B cell (primary cell): ENCODE measurements at regions not wholly inside any gene's neighbourhood (a gene's known extent, or its start where the extent isn't known, plus 50 kb on each side); places are given as distances from the start of the nearest gene placed in this dataset.

Experiments used
- ATAC-seq: fragments of 200-7000 bp; cut with Tn5 transposase; one replicate; pipeline ENCODE4 v1.10.0; 2021; ENCODE audit warnings: low read depth, mild to moderate bottlenecking, moderate number of reproducible peaks, moderate library complexity
- CTCF ChIA-PET: fragments of 350-600 bp; sonication (Branson Sonifier 250); formaldehyde crosslinking; loops from one replicate; lab custom pipeline; 2021; ENCODE audit warnings: antibody characterized with exemption, inconsistent platforms; lab: Charles Lee
- POLR2A ChIA-PET: fragments of 350-600 bp; sonication (Branson Sonifier 250); formaldehyde crosslinking; loops from one replicate; lab custom pipeline; 2021; ENCODE audit warnings: antibody characterized with exemption; lab: Charles Lee
- DNase-seq: peaks from one replicate; pipeline ENCODE4 v3.0.0; 2013
- H2AFZ ChIP-seq: 2 replicates; pipeline ENCODE4 v1.6.1; 2012; ENCODE audit warnings: mild to moderate bottlenecking, low read depth, low read length; ENCODE audit not compliant: insufficient read depth, poor library complexity, severe bottlenecking
- H3K27ac ChIP-seq, 2 donors: 1 replicate in 1 of 2; 2 replicates in 1 of 2; pipeline ENCODE4 v1.5.1; 2012 to 2013; ENCODE audit warnings: low read length in 2 of 2, mild to moderate bottlenecking in 2 of 2, moderate library complexity in 1 of 2
- H3K27me3 ChIP-seq, 4 experiments: fragments of 200-600 bp in 1 of 4; sonication (generic) in 1 of 4; replicated peaks in 1 of 4; 1 replicate in 2 of 4; 2 replicates in 2 of 4; pipeline versions ENCODE4 v1.6.1 to v1.7.0; 2013 to 2016; ENCODE audit warnings: low read length in 3 of 4, mild to moderate bottlenecking in 2 of 4, mixed read lengths in 1 of 4, moderate library complexity in 1 of 4; ENCODE audit not compliant: insufficient read depth in 4 of 4, control insufficient read depth in 3 of 4; ENCODE audit errors: control extremely low read depth in 1 of 4
- H3K36me3 ChIP-seq, 2 experiments: replicated peaks in 1 of 2; 1 replicate in 1 of 2; 2 replicates in 1 of 2; pipeline versions ENCODE4 v1.6.1 to v1.7.1; 2013; ENCODE audit warnings: low read length in 1 of 2; ENCODE audit not compliant: insufficient read depth in 2 of 2, control insufficient read depth in 1 of 2; ENCODE audit errors: control extremely low read depth in 1 of 2, extremely low read depth in 1 of 2
- H3K4me1 ChIP-seq, 2 donors: fragments of 200-600 bp in 1 of 2; sonication (generic) in 1 of 2; 1 replicate in 1 of 2; 2 replicates in 1 of 2; pipeline versions ENCODE4 v1.5.1 to v1.6.1; 2013 to 2017; ENCODE audit warnings: low read length in 2 of 2; ENCODE audit not compliant: control insufficient read depth in 2 of 2, insufficient read depth in 2 of 2
- H3K4me2 ChIP-seq: replicated peaks from 2 replicates; pipeline ENCODE3; 2012; ENCODE audit warnings: mild to moderate bottlenecking, low read depth, low read length; ENCODE audit not compliant: poor library complexity, severe bottlenecking
- H3K4me3 ChIP-seq, 5 experiments: fragments of 200-600 bp in 1 of 5; sonication (generic) in 1 of 5; 1 replicate in 3 of 5; 2 replicates in 2 of 5; pipeline versions ENCODE4 v1.5.1 to v1.7.0; 2011 to 2016; ENCODE audit warnings: low read length in 4 of 5, mild to moderate bottlenecking in 4 of 5, low read depth in 2 of 5, control low read depth in 1 of 5, moderate library complexity in 1 of 5; ENCODE audit not compliant: insufficient read depth in 1 of 5; ENCODE audit errors: control extremely low read depth in 1 of 5, extremely low read depth in 1 of 5
- H3K79me2 ChIP-seq: fragments of 200-600 bp; sonication (generic); one replicate; pipeline ENCODE4 v1.6.0; 2016; ENCODE audit warnings: low read length; ENCODE audit not compliant: control insufficient read depth, insufficient read depth
- H3K9ac ChIP-seq: fragments of 200-600 bp; sonication (generic); 2 replicates; pipeline ENCODE4 v1.6.1; 2017; ENCODE audit warnings: mild to moderate bottlenecking, low read length, moderate library complexity
- H3K9me3 ChIP-seq, 3 donors: one replicate each; pipeline versions ENCODE4 v1.6.1 to v1.7.1; 2013; ENCODE audit warnings: low read length in 2 of 3; ENCODE audit not compliant: control insufficient read depth in 2 of 3, insufficient read depth in 1 of 3; ENCODE audit errors: control extremely low read depth in 1 of 3
- H4K20me1 ChIP-seq: 2 replicates; pipeline ENCODE4 v1.6.0; 2012; ENCODE audit warnings: mild to moderate bottlenecking, low read length; ENCODE audit not compliant: insufficient read depth, control insufficient read depth, poor library complexity, severe bottlenecking
- H3K27ac Mint-ChIP-seq: one replicate; pipeline ENCODE4 v1.8.0; 2021; ENCODE audit warnings: mixed read lengths
- H3K27me3 Mint-ChIP-seq: one replicate; pipeline ENCODE4 v1.8.0; 2021; ENCODE audit warnings: mixed read lengths
- H3K4me1 Mint-ChIP-seq: one replicate; pipeline ENCODE4 v1.8.0; 2021; ENCODE audit warnings: mixed read lengths
- H3K4me3 Mint-ChIP-seq: one replicate; pipeline ENCODE4 v1.8.0; 2021; ENCODE audit warnings: mixed read lengths
- H3K9me3 Mint-ChIP-seq: one replicate; pipeline ENCODE4 v1.8.0; 2022; ENCODE audit warnings: mixed read lengths; ENCODE audit not compliant: insufficient read depth
- EZH2 ChIP-seq: IDR thresholded peaks from 2 replicates; pipeline ENCODE4 v1.6.1; 2012; ENCODE audit warnings: borderline replicate concordance, low read depth, mild to moderate bottlenecking, moderate library complexity, low read length; ENCODE audit not compliant: insufficient read depth, poor library complexity, severe bottlenecking
- WGBS: methylation state at CpG from one replicate; pipeline ENCODE4 v1.1.5; 2013; ENCODE audit warnings: missing lambda C conversion rate; ENCODE audit not compliant: insufficient coverage; 5-methylcytosine and 5-hydroxymethylcytosine counted together
- intact Hi-C: fragments of 100-400 bp; cut with micrococcal nuclease; formaldehyde crosslinking; loops from one replicate; pipeline ENCODE4 v1.10.0; 2022
- TF ChIP-seq, protein P1 (sequence below): fragments of 200-600 bp; IDR thresholded peaks from one replicate; pipeline ENCODE4 v1.8.0; 2022; ENCODE audit warnings: antibody characterized with exemption, mild to moderate bottlenecking

DNA sequence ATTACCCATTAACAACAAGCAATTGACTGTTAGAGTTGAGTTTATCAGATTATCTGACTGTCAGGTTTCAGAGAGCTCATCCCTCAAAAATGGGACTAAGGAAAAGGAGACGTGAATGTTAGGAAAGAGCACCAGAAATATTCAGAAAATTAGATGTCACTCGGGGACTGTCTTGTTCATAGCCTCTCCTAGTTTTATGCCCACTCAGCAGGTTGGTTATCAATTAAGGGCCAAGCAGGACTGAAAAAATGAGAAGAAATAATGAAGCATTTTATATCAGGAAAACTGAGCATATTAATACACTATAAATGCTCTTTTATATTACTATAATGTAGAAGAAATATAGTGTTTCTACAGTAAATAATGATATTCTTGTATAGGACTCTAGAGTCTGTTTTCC lies 188.1 kb upstream of the NRXN1 start:
- no peaks in the 10 kb centered on the region for H3K27me3 Mint-ChIP-seq
- Histone ChIP-seq H3K9me3 (peaks cover 0 to 2% (median 0%) of the 10 kb centered on the region in 3 donors), H3K4me3 (no peak overlapping the region), H3K27ac (no peak overlapping the region), H3K4me2 (no peak overlapping the region), H3K27me3 (no peaks in the 10 kb centered on the region), H3K4me1 (no peaks in the 10 kb centered on the region), H4K20me1 (no peaks in the 10 kb centered on the region), H3K36me3 (no peaks in the 10 kb centered on the region), H3K9ac (no peak overlapping the region), H3K79me2 (no peaks in the 10 kb centered on the region), H2AFZ (no peak overlapping the region)
- ATAC-seq (no peak), DNase-seq (no peak)
- no peak overlapping the region for H3K4me3 Mint-ChIP-seq
- intact Hi-C loops, result no loop called here
- ChIA-PET CTCF (no interaction called here), POLR2A (no interaction called here)
- no peak for TF ChIP-seq EZH2
- TF ChIP-seq, protein P1, sequence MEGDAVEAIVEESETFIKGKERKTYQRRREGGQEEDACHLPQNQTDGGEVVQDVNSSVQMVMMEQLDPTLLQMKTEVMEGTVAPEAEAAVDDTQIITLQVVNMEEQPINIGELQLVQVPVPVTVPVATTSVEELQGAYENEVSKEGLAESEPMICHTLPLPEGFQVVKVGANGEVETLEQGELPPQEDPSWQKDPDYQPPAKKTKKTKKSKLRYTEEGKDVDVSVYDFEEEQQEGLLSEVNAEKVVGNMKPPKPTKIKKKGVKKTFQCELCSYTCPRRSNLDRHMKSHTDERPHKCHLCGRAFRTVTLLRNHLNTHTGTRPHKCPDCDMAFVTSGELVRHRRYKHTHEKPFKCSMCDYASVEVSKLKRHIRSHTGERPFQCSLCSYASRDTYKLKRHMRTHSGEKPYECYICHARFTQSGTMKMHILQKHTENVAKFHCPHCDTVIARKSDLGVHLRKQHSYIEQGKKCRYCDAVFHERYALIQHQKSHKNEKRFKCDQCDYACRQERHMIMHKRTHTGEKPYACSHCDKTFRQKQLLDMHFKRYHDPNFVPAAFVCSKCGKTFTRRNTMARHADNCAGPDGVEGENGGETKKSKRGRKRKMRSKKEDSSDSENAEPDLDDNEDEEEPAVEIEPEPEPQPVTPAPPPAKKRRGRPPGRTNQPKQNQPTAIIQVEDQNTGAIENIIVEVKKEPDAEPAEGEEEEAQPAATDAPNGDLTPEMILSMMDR, result no peak
- no peak overlapping the region for H3K27ac Mint-ChIP-seq
- H3K4me1 Mint-ChIP-seq, result no peaks in the 10 kb centered on the region
- 80% methylated on average over 1 of the region's 2 CpGs for WGBS
- peaks cover 3% of the 10 kb centered on the region for H3K9me3 Mint-ChIP-seq

DNA sequence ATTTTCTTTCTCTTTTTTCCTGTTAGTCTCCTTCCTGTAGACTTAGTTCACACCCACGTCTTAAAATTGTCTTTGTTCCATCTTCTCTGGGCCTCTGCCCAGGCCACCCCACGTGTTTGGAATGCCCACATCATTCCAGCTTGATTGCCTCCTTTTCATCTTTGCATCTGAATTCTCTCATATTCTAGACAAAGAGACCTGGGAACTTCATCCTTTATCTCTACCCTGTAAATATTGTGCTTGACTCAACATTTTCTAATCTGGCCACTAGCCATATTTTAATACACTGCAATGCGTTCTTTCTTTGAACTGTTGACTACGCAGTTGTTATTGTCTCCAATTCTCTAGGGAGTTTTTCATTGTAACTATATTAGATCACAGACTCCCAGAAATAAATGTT lies 187.5 kb upstream of the NRXN1 start:
- H3K36me3 ChIP-seq, result no peaks in the 10 kb centered on the region
- H3K4me3 ChIP-seq, result no peak overlapping the region
- no peak for TF ChIP-seq EZH2
- TF ChIP-seq, protein P1, result no peak
- no peaks in the 10 kb centered on the region for H3K4me1 ChIP-seq
- ATAC-seq (no peak), DNase-seq (no peak)
- WGBS, result 91% methylated on average over 2 of the region's 4 CpGs
- Mint-ChIP-seq H3K27me3 (no peaks in the 10 kb centered on the region), H3K4me1 (no peaks in the 10 kb centered on the region), H3K9me3 (peaks cover 3% of the 10 kb centered on the region), H3K4me3 (no peak overlapping the region), H3K27ac (no peak overlapping the region)
- H2AFZ ChIP-seq, result no peak overlapping the region
- CTCF ChIA-PET, result no interaction called here
- POLR2A ChIA-PET, result no interaction called here
- no peak overlapping the region for H3K27ac ChIP-seq
- H3K4me2 ChIP-seq, result no peak overlapping the region
- no peaks in the 10 kb centered on the region for H3K79me2 ChIP-seq
- no peak overlapping the region for H3K9ac ChIP-seq
- intact Hi-C loops, result no loop called here
- no peaks in the 10 kb centered on the region for H4K20me1 ChIP-seq
- peaks cover 0 to 2% (median 0%) of the 10 kb centered on the region in 3 donors for H3K9me3 ChIP-seq
- H3K27me3 ChIP-seq, result no peaks in the 10 kb centered on the region
